ENCODE measurements at regions not wholly inside any gene's neighbourhood (a gene's known extent, or its start where the extent isn't known, plus 50 kb on each side); places are given as distances from the start of the nearest gene placed in this dataset.

GRCh38 chr11:91625495-91625894, 599.1 kb upstream of the FAT3 start:
- H3K27ac ChIP-seq (ENCODE audit: insufficient read depth, low read length) = no peak overlapping the region
- no TSS peak for BruUV-seq (replicated peaks)
- no peak overlapping the region for H2BK5ac ChIP-seq (ENCODE audit: low read depth, low read length, poor library complexity, severe bottlenecking)
- H3K14ac ChIP-seq (replicated peaks; ENCODE audit: low read depth, low read length) = no peak overlapping the region
- H3K4ac ChIP-seq (ENCODE audit: low read depth, low read length) = no peak overlapping the region
- ChIA-PET CTCF (no interaction called here), POLR2A (ENCODE audit: unreplicated experiment) (no interaction called here)
- no peaks in the 10 kb centered on the region for H3K79me1 ChIP-seq (ENCODE audit: low read depth in 1 of 2, low read length in 2 of 2)
- no peak overlapping the region for H2AK5ac ChIP-seq (ENCODE audit: low read depth, low read length)
- peaks cover 7% of the 10 kb centered on the region; the same call in 1 of the 2 replicates for H3K9me3 ChIP-seq (ENCODE audit: control insufficient read depth, insufficient read depth, low read length)
- DNase-seq = no peak
- no peak overlapping the region for H3K56ac ChIP-seq (ENCODE audit: extremely low read depth, insufficient read depth, low read length)
- H3K23ac ChIP-seq (ENCODE audit: low read depth, low read length) = no peak overlapping the region
- no peak overlapping the region for H2BK120ac ChIP-seq (ENCODE audit: low read depth, low read length)
- H3K9ac ChIP-seq (ENCODE audit: low read depth, low read length) = no peak overlapping the region
- no peaks in the 10 kb centered on the region for H3K4me1 ChIP-seq (ENCODE audit: control insufficient read depth, insufficient read depth, low read length)
- no peak overlapping the region for H4K5ac ChIP-seq (ENCODE audit: low read depth, low read length)
- WGBS, 2 experiments (ENCODE audit: extremely low coverage in 2 of 2, insufficient read length in 1 of 2) = no CpG with 5 or more reads among the region's 1 CpG
- no peak overlapping the region for H3K4me3 ChIP-seq (ENCODE audit: insufficient read depth, low read depth, low read length)
- no peak for TF ChIP-seq CEBPB (IDR thresholded peaks at IDR 0.05; ENCODE audit: low read depth, low read length)
- no peak for TF ChIP-seq RCOR1 (IDR thresholded peaks at IDR 0.05; ENCODE audit: insufficient replicate concordance, low read length)
- TF ChIP-seq USF2 (IDR thresholded peaks at IDR 0.05; ENCODE audit: low read depth, low read length) = no peak
- no peak for TF ChIP-seq RFX5 (IDR thresholded peaks at IDR 0.05; ENCODE audit: low read depth, low read length)
- TF ChIP-seq FOS (IDR thresholded peaks at IDR 0.05; ENCODE audit: low read depth, low read length) = no peak
- TF ChIP-seq CHD1 (IDR thresholded peaks at IDR 0.05; ENCODE audit: low read depth, low read length) = no peak
- TF ChIP-seq RAD21 (IDR thresholded peaks at IDR 0.05; ENCODE audit: low read length) = no peak
- no peak for TF ChIP-seq ELK1 (IDR thresholded peaks at IDR 0.05; ENCODE audit: borderline replicate concordance, low read depth, low read length)
- no peak for TF ChIP-seq MAFK (IDR thresholded peaks at IDR 0.05; ENCODE audit: low read depth, low read length)
- no peak for TF ChIP-seq POLR2A (IDR thresholded peaks at IDR 0.05; ENCODE audit: low read depth, low read length)
- no peak for TF ChIP-seq NFE2L2 (IDR thresholded peaks at IDR 0.05; ENCODE audit: low read depth, low read length)
- TF ChIP-seq SMC3 (IDR thresholded peaks at IDR 0.05; ENCODE audit: low read depth, low read length) = no peak
- no peak for TF ChIP-seq BHLHE40 (IDR thresholded peaks at IDR 0.05; ENCODE audit: low read depth, low read length)
- TF ChIP-seq MXI1 (IDR thresholded peaks at IDR 0.05; ENCODE audit: borderline replicate concordance, low read depth, low read length) = no peak
- no peak for TF ChIP-seq CTCF (conservative IDR thresholded peaks at IDR 0.05; ENCODE audit: low read depth, low read length)
- dilution Hi-C loops (cut with HindIII; ENCODE audit: low sequenced_read_pairs, unreplicated experiment) = no loop called here
- H3K36me3 ChIP-seq (ENCODE audit: control insufficient read depth, insufficient read depth, low read length) = no peaks in the 10 kb centered on the region
- H4K8ac ChIP-seq (ENCODE audit: low read depth in 2 of 2, low read length in 2 of 2) = no peak overlapping the region
- no peaks in the 10 kb centered on the region for H3K27me3 ChIP-seq (ENCODE audit: control insufficient read depth, insufficient read depth, low read length)
- H2AK9ac ChIP-seq (replicated peaks; ENCODE audit: low read depth, low read length, poor library complexity) = no peak overlapping the region
- no peak overlapping the region for H2AFZ ChIP-seq (replicated peaks; ENCODE audit: low read length, poor library complexity)
- no peak overlapping the region for H2BK20ac ChIP-seq (ENCODE audit: low read depth, low read length)
- no peaks in the 10 kb centered on the region for H3K9me1 ChIP-seq (ENCODE audit: insufficient read depth, low read length)
- no peak overlapping the region for H3K18ac ChIP-seq (ENCODE audit: low read depth, low read length)
- no peak for ATAC-seq (ENCODE audit: low read depth)
- in situ Hi-C loops (cut with MboI; ENCODE audit: low sequenced_read_pairs) = no loop called here
- no peak overlapping the region for H2BK15ac ChIP-seq (ENCODE audit: low read depth, low read length)
- no peak overlapping the region for H4K91ac ChIP-seq (ENCODE audit: insufficient read depth, low read depth, low read length)
- no peaks in the 10 kb centered on the region for H4K20me1 ChIP-seq (ENCODE audit: insufficient read depth, low read length)
- H3K4me2 ChIP-seq (ENCODE audit: low read depth, low read length) = no peak overlapping the region
- intact Hi-C loops (cut with micrococcal nuclease) = no loop called here

Measured in IMR-90 (cell line).